GM12872 (cell line): ENCODE measurements at regions not wholly inside any gene's neighbourhood (a gene's known extent, or its start where the extent isn't known, plus 50 kb on each side); places are given as distances from the start of the nearest gene placed in this dataset.

Source experiments
- TF ChIP-seq, protein P1 (sequence below): IDR thresholded peaks from 3 replicates; pipeline ENCODE4 v1.5.1; 2011; ENCODE audit warnings: low read depth, mild to moderate bottlenecking, low read length, moderate library complexity; ENCODE audit not compliant: insufficient read depth

DNA sequence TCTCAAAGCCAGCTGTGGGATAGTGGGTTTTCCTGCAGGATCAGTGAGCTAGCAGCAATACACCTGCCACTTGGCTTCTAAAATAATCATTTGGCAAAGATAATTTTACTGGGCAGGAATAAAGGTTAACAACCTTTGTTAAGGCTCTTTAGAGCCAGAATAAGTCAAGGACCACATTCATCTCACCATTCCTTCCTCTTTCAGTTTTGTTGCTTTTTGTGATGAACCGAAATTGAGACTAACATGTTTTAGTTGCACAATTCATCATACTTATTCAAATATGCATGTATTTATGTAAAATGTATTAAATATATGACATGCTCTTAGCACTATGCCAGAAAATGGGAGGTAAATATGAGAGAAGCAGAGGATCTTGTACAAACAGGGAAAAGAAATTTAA is 824.4 kb upstream of the TYRP1 start:
- TF ChIP-seq, protein P1, sequence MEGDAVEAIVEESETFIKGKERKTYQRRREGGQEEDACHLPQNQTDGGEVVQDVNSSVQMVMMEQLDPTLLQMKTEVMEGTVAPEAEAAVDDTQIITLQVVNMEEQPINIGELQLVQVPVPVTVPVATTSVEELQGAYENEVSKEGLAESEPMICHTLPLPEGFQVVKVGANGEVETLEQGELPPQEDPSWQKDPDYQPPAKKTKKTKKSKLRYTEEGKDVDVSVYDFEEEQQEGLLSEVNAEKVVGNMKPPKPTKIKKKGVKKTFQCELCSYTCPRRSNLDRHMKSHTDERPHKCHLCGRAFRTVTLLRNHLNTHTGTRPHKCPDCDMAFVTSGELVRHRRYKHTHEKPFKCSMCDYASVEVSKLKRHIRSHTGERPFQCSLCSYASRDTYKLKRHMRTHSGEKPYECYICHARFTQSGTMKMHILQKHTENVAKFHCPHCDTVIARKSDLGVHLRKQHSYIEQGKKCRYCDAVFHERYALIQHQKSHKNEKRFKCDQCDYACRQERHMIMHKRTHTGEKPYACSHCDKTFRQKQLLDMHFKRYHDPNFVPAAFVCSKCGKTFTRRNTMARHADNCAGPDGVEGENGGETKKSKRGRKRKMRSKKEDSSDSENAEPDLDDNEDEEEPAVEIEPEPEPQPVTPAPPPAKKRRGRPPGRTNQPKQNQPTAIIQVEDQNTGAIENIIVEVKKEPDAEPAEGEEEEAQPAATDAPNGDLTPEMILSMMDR: no peak

DNA sequence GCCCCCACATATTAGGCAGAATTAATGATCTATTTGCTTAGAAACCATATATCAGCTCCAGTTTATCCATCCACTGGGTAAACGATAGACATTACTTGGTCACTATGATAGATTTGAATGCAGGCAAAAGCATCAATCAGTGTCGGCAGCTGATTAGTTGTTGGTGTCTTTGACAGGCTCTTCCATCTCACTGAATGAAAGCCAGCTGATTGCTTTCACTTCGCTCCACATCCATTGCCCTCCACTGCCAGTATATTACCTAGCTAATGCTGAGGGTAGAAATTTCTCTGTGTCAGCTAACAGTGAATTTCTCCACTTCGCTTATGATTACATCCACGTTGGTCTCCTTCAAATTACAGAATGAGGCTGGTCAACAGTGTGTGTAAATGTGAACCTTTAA is 821.3 kb upstream of the TYRP1 start:
- TF ChIP-seq, protein P1: no peak

DNA sequence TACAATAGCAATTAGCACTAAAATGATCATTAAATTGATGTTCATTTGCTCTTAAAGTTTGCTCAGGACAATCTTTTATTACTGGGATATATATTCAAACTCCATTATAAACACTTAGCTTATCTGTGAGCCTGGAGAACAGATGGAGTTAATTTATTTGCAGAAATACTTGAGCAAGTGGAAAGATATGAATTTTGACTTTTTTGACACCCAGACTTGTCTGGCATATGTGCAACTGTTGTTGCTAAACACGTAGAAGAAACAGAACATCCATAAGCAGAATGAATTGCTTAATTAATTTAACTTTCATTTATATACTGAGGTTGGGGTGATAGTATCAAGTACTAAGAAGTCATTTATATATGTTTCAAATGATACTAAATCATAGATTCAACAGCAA is 820.7 kb upstream of the TYRP1 start:
- TF ChIP-seq, protein P1: no peak

DNA sequence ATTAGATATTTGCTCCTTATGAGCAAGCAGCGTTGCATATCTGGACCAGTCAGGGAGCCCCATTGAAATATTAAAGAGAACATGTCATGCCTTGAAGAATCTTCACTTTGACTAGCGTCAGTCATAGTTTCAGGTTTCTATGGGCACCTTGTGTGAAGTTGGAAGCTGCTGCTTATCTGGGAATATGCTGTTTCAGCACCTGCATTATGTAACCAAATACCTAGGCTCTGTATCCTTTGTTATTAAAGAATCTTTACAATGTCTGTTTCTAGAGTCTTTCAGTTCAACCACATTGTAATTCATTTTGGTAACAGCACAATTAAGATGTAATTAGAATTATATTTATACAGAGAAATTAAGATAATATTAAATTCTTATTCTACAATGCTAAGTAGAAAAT is 818.8 kb upstream of the TYRP1 start:
- TF ChIP-seq, protein P1: no peak

DNA sequence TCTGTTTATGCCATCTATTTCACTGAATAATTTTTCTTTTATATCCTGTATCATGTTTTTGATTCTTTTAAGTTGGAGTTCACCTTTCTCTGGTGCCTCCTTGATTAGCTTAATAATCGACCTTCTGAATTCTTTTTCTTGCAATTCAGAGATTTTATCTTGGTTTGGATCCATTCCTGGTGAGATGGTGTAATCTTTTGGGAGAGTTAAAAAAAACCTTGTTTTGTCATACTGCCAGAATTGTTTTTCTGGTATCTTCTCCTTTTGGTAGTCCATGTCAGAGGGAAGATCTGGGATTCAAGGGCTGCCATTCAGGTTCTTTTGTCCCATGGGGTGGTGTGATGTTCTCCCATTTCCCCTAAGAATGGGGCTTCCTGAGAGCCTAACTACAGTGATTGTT is 800.8 kb upstream of the TYRP1 start:
- TF ChIP-seq, protein P1: no peak

DNA sequence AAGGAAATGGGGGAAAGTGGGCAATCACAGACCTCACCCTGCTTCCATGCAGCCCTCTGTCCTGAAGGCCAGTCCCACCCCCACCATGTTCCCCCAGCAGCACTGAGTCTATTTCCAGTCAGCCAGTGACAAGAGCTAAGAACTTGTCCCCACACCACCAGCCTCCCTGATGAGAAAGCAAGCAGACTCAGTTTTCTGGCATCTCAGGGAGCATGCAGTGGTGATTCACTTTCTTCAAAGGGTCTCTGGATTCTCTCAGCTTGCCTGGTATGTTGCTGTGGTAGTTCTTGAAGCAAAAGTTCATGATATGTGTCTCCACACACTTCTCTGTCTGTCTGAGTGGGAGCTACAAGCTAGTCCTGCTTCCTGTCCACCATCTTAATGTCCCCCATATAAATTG is 799.9 kb upstream of the TYRP1 start:
- TF ChIP-seq, protein P1: no peak

DNA sequence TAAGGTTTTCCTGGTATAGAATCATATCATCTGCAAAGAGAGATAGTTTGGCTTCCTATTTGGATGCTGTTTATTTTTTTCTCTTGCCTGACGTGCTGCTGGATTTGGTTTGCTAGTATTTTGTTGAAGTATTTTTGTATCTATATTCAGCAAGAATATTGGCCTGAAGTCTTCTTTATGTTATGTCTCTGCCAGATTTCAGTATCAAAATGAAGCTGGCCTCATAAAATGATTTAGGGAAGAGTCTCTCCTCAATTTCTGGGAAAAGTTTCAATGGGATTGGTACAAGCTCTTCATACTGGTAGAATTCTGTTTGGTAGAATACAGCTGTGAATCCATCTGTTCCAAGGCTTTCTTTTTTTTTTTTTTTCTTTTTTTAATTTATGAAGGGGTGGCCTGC is 799.0 kb upstream of the TYRP1 start:
- TF ChIP-seq, protein P1: no peak

DNA sequence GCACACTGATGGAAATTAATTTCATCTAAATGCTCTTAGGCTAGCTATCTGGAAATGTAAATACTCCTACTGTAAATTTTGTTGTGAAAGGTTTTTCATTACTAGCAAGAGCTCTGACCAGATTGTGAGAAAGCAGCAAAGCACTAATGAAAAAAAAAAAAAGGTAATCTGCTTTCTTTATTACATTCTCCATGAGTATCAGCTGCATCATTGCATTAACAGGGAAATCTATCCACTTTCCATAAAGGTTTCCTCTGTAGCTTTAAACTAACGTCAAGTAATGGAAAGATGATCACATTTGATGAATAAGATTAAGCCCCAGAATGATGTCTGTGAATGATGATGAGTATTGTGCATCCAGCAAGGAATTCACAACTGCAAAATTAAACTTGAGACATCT is 790.6 kb upstream of the TYRP1 start:
- TF ChIP-seq, protein P1: no peak
